ENCODE measurements at regions not wholly inside any gene's neighbourhood (a gene's known extent, or its start where the extent isn't known, plus 50 kb on each side); places are given as distances from the start of the nearest gene placed in this dataset.

GRCh38 chr15:29891096-29891457, 68.8 kb upstream of the TJP1 start:
- H3K27me3 ChIP-seq, result no peaks in the 10 kb centered on the region
- no peak overlapping the region for H3K27ac ChIP-seq
- intact Hi-C loops (cut with DNase I), result no loop called here
- peaks cover 0 to 7% (median 0%) of the 10 kb centered on the region in 11 donors for H3K9me3 ChIP-seq
- 83% methylated on average over 2 of the region's 2 CpGs for WGBS, 2 donors
- ATAC-seq (no peak), DNase-seq (no peak)
- peaks cover 6 to 37% (median 20%) of the 10 kb centered on the region in 9 donors for H3K4me1 ChIP-seq
- TF ChIP-seq, protein P1, sequence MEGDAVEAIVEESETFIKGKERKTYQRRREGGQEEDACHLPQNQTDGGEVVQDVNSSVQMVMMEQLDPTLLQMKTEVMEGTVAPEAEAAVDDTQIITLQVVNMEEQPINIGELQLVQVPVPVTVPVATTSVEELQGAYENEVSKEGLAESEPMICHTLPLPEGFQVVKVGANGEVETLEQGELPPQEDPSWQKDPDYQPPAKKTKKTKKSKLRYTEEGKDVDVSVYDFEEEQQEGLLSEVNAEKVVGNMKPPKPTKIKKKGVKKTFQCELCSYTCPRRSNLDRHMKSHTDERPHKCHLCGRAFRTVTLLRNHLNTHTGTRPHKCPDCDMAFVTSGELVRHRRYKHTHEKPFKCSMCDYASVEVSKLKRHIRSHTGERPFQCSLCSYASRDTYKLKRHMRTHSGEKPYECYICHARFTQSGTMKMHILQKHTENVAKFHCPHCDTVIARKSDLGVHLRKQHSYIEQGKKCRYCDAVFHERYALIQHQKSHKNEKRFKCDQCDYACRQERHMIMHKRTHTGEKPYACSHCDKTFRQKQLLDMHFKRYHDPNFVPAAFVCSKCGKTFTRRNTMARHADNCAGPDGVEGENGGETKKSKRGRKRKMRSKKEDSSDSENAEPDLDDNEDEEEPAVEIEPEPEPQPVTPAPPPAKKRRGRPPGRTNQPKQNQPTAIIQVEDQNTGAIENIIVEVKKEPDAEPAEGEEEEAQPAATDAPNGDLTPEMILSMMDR (IDR thresholded peaks at IDR 0.05), result no peak
- H3K36me3 ChIP-seq, result no peaks in the 10 kb centered on the region
- no peak overlapping the region for H3K4me3 ChIP-seq

- intact Hi-C loops (cut with DNase I), result no loop called here
- 65 to 67% methylated on average over 6 of the region's 6 CpGs for WGBS, 2 donors
- Histone ChIP-seq H3K4me1 (peaks cover 6 to 42% (median 21%) of the 10 kb centered on the region in 9 donors), H3K4me3 (peak overlapping the region in 2 of 10 donors; percentile 2 to 28), H3K36me3 (no peaks in the 10 kb centered on the region), H3K9me3 (peaks cover 0 to 7% (median 0%) of the 10 kb centered on the region in 11 donors), H3K27me3 (no peaks in the 10 kb centered on the region), H3K27ac (peak overlapping the region in 5 of 10 donors; percentile 57 to 63 (median 61))
- TF ChIP-seq, protein P1 (IDR thresholded peaks at IDR 0.05), result no peak
- ATAC-seq (no peak), DNase-seq (no peak)
Observed at GRCh38 chr15:29890336-29891095, 68.2 kb upstream of the TJP1 start.

GRCh38 chr15:29889542-29890329, 67.5 kb upstream of the TJP1 start:
- DNase-seq, result no peak
- peak; percentile 31 to 80 (median 62) for ATAC-seq
- TF ChIP-seq, protein P1 (IDR thresholded peaks at IDR 0.05), result no peak
- H3K27ac ChIP-seq, result peak overlapping the region in 6 of 10 donors; percentile 17 to 63 (median 61)
- peaks cover 6 to 50% (median 29%) of the 10 kb centered on the region in 9 donors for H3K4me1 ChIP-seq
- no peaks in the 10 kb centered on the region for H3K27me3 ChIP-seq
- intact Hi-C loops (cut with DNase I), result loop anchor here in 1 of 10 donors (5.0 kb wide), 1 partner anchor 33 kb away; no protein-coding TSS in a partner anchor
- 49 to 51% methylated on average over 11 of the region's 11 CpGs for WGBS, 2 donors
- peaks cover 0 to 7% (median 0%) of the 10 kb centered on the region in 11 donors for H3K9me3 ChIP-seq
- peak overlapping the region in 3 of 10 donors; percentile 2 to 28 (median 2) for H3K4me3 ChIP-seq
- no peaks in the 10 kb centered on the region for H3K36me3 ChIP-seq

- Histone ChIP-seq H3K27ac (peak overlapping the region in 8 of 10 donors; percentile 8 to 63 (median 59)), H3K36me3 (no peaks in the 10 kb centered on the region), H3K9me3 (peaks cover 0 to 7% (median 0%) of the 10 kb centered on the region in 11 donors), H3K4me1 (peaks cover 6 to 59% (median 40%) of the 10 kb centered on the region in 9 donors), H3K4me3 (no peak overlapping the region), H3K27me3 (no peaks in the 10 kb centered on the region)
- peak in 1 of 2 donors; percentile 39 for DNase-seq
- intact Hi-C loops (cut with DNase I), result loop anchor here in 1 of 10 donors (5.0 kb wide), 1 partner anchor 34 kb away; no protein-coding TSS in a partner anchor
- peak; percentile 83 to 96 (median 88) for ATAC-seq
- 26 to 36% methylated on average over 5 of the region's 5 CpGs for WGBS, 2 donors
- TF ChIP-seq, protein P1 (IDR thresholded peaks at IDR 0.05), result no peak
Observed at GRCh38 chr15:29888646-29889045, 66.4 kb upstream of the TJP1 start.
